Skeletal muscle tissue (tissue), 3 donors: ENCODE measurements at regions not wholly inside any gene's neighbourhood (a gene's known extent, or its start where the extent isn't known, plus 50 kb on each side); places are given as distances from the start of the nearest gene placed in this dataset.

ENCODE experiments used
- H3K27ac ChIP-seq: one replicate; pipeline ENCODE4 v1.7.0; 2013; ENCODE audit warnings: mild to moderate bottlenecking, low read depth, low read length, inconsistent platforms
- H3K27me3 ChIP-seq, 3 donors: one replicate each; pipeline ENCODE4 v1.7.0; 2013; ENCODE audit warnings: low read length in 3 of 3; ENCODE audit not compliant: control insufficient read depth in 3 of 3, insufficient read depth in 3 of 3
- H3K36me3 ChIP-seq, 3 donors: one replicate each; pipeline ENCODE4 v1.7.0; 2013; ENCODE audit warnings: low read length in 3 of 3; ENCODE audit not compliant: control insufficient read depth in 3 of 3, insufficient read depth in 3 of 3
- H3K4me1 ChIP-seq, 3 donors: one replicate each; pipeline ENCODE4 v1.7.0; 2013; ENCODE audit warnings: low read length in 3 of 3, mild to moderate bottlenecking in 3 of 3; ENCODE audit not compliant: control insufficient read depth in 3 of 3, insufficient read depth in 3 of 3
- H3K4me3 ChIP-seq, 3 donors: one replicate each; pipeline ENCODE4 v1.7.0; 2013; ENCODE audit warnings: low read length in 3 of 3
- H3K9ac ChIP-seq, 3 donors: one replicate each; pipeline ENCODE4 v1.7.0; 2013; ENCODE audit warnings: low read length in 3 of 3, mild to moderate bottlenecking in 3 of 3, moderate library complexity in 2 of 3, low read depth in 1 of 3
- H3K9me3 ChIP-seq, 3 donors: one replicate each; pipeline ENCODE4 v1.7.0; 2013; ENCODE audit warnings: low read length in 3 of 3; ENCODE audit not compliant: control insufficient read depth in 3 of 3
- donor health status: Osteomylitis.

DNA sequence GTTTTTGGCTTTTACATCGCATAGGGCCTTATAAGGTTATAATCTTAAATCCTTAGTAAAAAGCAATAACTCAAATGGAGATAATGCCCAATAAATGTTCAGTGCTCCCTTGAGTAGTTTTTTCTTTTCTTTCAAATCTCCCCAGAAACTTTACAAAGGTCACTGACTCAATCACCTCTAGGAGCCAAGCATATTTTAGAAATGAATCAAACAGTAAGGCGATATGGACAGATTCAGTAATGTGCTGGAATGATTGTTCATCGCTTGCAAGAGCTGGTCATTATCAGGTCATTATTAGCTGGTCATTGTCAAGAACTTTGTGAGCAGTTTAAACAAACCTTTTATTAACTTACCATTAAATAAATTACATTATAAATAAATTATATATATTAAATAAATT lies 130.4 kb upstream of the SLIT3 start:
- H3K27me3 ChIP-seq: no peaks in the 10 kb centered on the region
- H3K9ac ChIP-seq: no peak overlapping the region
- H3K27ac ChIP-seq: no peak overlapping the region
- no peaks in the 10 kb centered on the region for H3K36me3 ChIP-seq
- no peak overlapping the region for H3K4me3 ChIP-seq
- peaks cover 0 to 3% (median 0%) of the 10 kb centered on the region in 3 donors for H3K4me1 ChIP-seq
- H3K9me3 ChIP-seq: no peaks in the 10 kb centered on the region

DNA sequence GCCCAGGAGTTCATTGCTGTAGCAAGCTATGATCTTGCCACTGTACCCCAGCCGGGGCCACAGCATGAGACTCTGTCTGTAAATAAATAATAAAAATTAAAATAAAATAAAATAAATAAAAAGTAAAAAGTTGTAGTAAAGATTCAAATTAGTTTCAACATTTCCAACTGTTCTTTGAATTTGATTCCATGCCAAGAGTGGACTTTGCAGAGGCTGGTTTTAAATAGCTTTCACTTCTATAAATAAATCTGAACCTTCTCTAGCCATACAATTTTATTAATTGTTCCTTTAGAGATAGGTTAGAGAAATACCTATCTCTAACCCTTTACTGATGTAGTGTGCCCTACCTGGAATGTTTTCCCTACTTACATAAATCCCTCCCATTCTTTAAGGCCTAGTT lies 129.7 kb upstream of the SLIT3 start:
- no peak overlapping the region for H3K4me3 ChIP-seq
- H3K27me3 ChIP-seq: no peaks in the 10 kb centered on the region
- peaks cover 0 to 3% (median 0%) of the 10 kb centered on the region in 3 donors for H3K4me1 ChIP-seq
- H3K36me3 ChIP-seq: no peaks in the 10 kb centered on the region
- H3K27ac ChIP-seq: no peak overlapping the region
- no peak overlapping the region for H3K9ac ChIP-seq
- H3K9me3 ChIP-seq: no peaks in the 10 kb centered on the region

DNA sequence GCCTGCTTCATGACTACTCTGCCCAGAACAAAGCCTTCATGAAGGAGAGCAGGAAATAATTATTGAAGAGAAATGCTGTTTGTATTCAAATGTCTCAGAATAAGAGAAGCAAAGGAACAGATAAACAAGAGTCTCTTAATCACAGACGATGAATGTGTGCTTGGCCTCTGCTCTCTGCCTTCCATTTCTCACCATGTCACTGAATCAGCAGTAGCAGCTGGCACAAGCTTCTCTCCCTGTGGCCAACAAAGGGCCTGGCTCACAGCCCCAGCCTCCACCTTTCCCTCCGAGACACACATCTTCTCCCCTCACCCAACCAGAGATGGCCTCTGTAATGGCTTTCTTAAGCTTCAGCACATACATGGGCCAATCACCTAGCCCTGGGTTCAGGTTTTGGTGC lies 128.1 kb upstream of the SLIT3 start:
- Histone ChIP-seq H3K36me3 (no peaks in the 10 kb centered on the region), H3K4me1 (peaks cover 0 to 3% (median 0%) of the 10 kb centered on the region in 3 donors), H3K9me3 (no peaks in the 10 kb centered on the region), H3K27me3 (no peaks in the 10 kb centered on the region), H3K27ac (no peak overlapping the region), H3K4me3 (no peak overlapping the region), H3K9ac (no peak overlapping the region)

DNA sequence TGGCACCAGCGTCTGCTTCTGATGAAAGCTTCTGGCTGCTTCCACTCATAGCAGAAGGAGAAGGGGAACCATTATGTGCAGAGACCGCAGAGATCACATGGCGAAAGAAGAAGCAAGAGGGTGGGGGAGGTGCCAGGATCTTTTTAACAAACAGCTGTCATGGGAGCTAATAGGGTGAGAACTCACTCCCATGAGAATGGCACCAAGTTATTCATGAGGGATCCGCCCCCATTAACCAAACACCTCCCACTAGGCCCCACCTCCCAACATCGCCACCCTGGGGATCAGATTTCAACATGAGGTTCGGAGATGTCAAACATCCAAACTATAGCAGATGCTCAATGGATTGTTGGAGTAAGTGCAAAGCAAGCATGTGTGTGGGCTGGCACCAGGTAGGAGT lies 125.8 kb upstream of the SLIT3 start:
- Histone ChIP-seq H3K9me3 (no peaks in the 10 kb centered on the region), H3K4me3 (no peak overlapping the region), H3K27me3 (no peaks in the 10 kb centered on the region), H3K4me1 (peaks cover 0 to 3% (median 0%) of the 10 kb centered on the region in 3 donors), H3K27ac (no peak overlapping the region), H3K9ac (no peak overlapping the region), H3K36me3 (no peaks in the 10 kb centered on the region)

DNA sequence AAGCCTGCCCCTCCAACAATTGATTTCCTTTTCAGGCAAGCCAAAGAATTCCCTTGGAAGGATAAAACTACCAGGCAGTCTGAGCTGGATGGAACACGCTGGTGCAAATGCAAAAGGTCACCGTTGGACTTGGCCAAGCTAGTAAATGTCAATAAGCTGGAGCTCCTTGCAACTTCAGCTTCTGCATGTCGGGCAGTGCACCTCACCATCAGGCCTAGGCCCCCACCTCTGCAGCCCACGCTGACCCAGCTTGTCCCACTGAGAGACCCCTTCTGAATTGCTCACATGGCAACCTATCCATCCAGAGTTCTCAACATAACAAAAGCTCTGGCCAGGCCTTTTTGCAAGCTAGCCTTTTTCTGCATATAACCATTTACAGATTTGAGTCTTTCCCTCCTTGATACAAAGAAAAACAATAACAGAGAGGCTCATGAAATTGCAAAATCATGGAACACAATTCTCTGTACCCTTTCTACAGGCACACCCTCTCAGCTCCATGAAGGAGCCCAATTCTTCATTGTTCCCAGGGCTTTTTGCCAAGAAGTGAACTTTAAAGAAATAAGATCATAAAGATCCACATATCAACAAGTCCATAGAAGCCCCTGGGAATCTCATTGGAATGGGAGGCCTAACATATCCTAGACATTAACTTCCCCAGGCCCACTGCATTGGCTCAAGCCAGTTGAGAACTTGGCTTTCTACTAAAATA lies 123.9 kb upstream of the SLIT3 start:
- Histone ChIP-seq H3K27ac (no peak overlapping the region), H3K27me3 (no peaks in the 10 kb centered on the region), H3K4me1 (no peaks in the 10 kb centered on the region), H3K4me3 (no peak overlapping the region), H3K9me3 (peaks cover 0 to 3% (median 0%) of the 10 kb centered on the region in 3 donors), H3K9ac (no peak overlapping the region), H3K36me3 (no peaks in the 10 kb centered on the region)

DNA sequence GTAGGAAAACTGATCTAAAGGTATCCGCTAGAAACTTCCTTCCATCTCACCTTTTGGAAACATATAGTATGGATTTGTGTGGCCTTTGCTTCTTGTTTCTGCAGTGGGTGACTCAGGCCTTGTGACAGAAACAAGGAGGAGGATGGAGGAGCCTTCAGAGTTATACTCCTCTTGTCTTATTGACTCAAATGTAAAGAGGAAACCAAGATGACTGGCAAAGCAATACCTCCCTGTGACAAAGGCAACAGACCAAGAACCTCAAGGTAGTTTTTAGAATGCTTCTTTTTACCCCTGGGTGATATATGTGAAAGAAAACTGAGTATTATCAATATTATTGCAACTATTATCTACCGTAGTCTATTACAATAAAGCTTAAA lies 123.3 kb upstream of the SLIT3 start:
- Histone ChIP-seq H3K4me3 (no peak overlapping the region), H3K4me1 (no peaks in the 10 kb centered on the region), H3K27me3 (peaks cover 0 to 5% (median 0%) of the 10 kb centered on the region in 3 donors), H3K36me3 (no peaks in the 10 kb centered on the region), H3K9ac (no peak overlapping the region), H3K27ac (no peak overlapping the region), H3K9me3 (peaks cover 0 to 4% (median 0%) of the 10 kb centered on the region in 3 donors)

DNA sequence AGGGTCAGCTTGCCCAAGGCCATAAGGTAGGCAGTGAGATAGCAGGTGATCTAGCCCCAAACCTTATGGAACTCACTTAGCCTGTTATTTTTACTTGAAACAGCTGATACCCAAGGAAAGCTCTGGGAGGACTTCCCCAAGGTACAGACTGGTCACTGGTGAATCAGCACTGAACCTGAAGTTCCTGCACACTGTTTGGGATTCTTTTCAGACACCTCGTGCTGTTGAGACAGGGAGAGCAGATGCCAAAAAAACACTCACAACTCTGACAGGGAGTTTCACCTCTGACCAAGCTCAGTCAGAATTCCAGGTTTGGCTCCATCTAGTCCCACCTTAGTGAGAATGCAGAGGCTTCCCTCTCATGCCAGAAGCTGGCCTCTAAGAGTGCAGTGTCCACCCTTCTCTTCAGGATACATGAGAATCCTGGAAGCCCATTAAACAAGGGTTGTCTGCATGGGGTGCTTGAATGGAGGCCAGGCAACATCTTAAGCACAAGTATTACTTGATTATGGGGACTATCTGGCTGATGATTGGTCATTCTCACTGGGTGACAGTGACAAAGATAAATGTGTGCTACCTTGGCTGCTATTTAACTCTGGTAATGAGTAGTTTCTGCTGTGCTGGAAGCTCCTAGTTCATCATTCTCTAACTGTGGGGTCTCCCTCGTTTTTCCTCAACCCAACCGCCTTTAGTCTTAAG lies 122.8 kb upstream of the SLIT3 start:
- no peaks in the 10 kb centered on the region for H3K4me1 ChIP-seq

DNA sequence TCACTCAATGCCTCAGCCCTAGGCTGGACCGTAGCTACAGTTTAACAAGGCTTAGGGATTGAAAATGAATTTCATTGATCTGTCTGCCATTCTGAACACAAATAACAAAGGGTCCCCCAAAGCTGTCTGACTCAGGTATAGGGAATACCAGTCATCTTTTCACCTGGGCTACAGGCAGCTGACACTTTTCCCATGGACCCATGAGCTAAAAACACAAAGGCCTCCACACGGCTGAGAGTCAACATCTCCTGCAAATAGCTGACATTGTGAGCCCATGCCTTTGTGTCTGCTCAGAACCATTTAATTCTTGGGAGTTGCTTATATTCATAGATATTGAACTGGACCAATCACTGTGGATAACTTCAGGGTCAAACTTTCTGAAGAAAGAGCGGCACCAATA lies 121.1 kb upstream of the SLIT3 start:
- Histone ChIP-seq H3K36me3 (no peaks in the 10 kb centered on the region), H3K4me3 (no peak overlapping the region), H3K27ac (no peak overlapping the region), H3K4me1 (peaks cover 0 to 3% (median 0%) of the 10 kb centered on the region in 3 donors), H3K9ac (no peak overlapping the region), H3K9me3 (peaks cover 0 to 4% (median 0%) of the 10 kb centered on the region in 3 donors), H3K27me3 (peaks cover 0 to 7% (median 0%) of the 10 kb centered on the region in 3 donors)

More for the DNA sequence above, 122.8 kb upstream of the SLIT3 start:
- Histone ChIP-seq H3K4me3 (no peak overlapping the region), H3K9ac (no peak overlapping the region), H3K27me3 (peaks cover 0 to 7% (median 0%) of the 10 kb centered on the region in 3 donors), H3K9me3 (peaks cover 0 to 4% (median 0%) of the 10 kb centered on the region in 3 donors), H3K36me3 (no peaks in the 10 kb centered on the region), H3K27ac (no peak overlapping the region)

DNA sequence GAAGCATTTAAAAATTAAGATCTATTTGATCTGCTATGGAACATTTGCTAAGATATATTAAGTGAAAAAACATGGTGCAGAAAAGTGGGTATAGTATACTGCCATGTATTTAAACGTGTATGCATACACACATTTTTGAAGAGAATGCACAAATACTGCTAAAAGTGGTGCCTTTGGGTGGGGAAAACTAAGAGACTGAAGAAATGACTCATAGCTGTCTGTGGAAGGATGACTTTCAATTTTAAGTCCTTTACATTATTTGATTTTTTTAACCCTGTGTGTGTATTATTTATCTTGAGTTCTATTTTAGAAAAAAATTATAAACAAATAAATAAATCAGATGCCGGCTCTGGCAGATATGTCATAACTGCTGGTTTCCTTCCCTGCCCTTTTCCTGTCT lies 120.7 kb upstream of the SLIT3 start:
- Histone ChIP-seq H3K4me1 (peaks cover 0 to 3% (median 0%) of the 10 kb centered on the region in 3 donors), H3K9me3 (peaks cover 0 to 4% (median 0%) of the 10 kb centered on the region in 3 donors), H3K27ac (no peak overlapping the region)

DNA sequence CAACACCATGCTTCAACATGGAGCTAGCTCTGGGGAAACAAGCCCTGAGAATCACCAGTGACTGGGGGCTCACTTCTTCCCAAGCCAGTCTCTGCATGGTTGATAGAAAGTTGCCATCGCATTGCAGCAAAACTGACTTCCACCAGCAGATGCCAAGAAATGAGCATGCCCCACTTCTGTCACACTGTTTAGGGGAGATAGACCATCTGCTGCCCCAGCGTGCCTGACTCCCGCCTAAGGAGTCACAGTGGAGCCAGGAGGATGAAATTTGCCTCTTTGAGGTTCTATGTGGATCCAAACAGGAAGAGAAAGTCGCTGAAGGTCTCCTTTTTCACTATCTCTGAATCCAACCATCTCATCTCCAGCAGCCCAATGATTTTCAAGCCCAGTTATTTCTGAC lies 116.7 kb upstream of the SLIT3 start:
- Histone ChIP-seq H3K27ac (no peak overlapping the region), H3K9me3 (peaks cover 0 to 4% (median 0%) of the 10 kb centered on the region in 3 donors), H3K4me3 (no peak overlapping the region), H3K9ac (no peak overlapping the region), H3K4me1 (peaks cover 0 to 6% (median 3%) of the 10 kb centered on the region in 3 donors), H3K36me3 (no peaks in the 10 kb centered on the region), H3K27me3 (peaks cover 0 to 7% (median 0%) of the 10 kb centered on the region in 3 donors)

More for the DNA sequence above, 120.7 kb upstream of the SLIT3 start:
- Histone ChIP-seq H3K9ac (no peak overlapping the region), H3K27me3 (peaks cover 0 to 7% (median 0%) of the 10 kb centered on the region in 3 donors), H3K36me3 (no peaks in the 10 kb centered on the region), H3K4me3 (no peak overlapping the region)
